ENCODE measurements at regions not wholly inside any gene's neighbourhood (a gene's known extent, or its start where the extent isn't known, plus 50 kb on each side); places are given as distances from the start of the nearest gene placed in this dataset.

DNA sequence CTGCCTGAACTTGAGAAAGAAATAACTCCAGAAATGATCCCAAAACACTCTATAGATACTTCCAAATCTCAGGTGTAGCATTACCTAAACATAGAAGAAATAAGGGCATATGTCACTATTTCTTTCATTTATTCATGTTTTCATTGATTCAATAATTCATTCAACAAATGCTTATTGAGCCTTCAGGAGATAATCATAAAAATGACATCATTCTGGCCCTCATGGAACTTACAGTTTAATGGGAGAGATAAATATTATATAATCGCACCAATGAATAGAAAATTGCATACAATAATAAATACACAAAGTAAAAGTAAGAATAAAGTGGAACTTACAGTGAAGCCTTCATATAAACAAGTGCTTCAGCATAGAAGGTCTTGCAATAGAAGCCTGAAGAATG lies 58.1 kb upstream of the NR2F2 start:
- TF ChIP-seq, protein P1, sequence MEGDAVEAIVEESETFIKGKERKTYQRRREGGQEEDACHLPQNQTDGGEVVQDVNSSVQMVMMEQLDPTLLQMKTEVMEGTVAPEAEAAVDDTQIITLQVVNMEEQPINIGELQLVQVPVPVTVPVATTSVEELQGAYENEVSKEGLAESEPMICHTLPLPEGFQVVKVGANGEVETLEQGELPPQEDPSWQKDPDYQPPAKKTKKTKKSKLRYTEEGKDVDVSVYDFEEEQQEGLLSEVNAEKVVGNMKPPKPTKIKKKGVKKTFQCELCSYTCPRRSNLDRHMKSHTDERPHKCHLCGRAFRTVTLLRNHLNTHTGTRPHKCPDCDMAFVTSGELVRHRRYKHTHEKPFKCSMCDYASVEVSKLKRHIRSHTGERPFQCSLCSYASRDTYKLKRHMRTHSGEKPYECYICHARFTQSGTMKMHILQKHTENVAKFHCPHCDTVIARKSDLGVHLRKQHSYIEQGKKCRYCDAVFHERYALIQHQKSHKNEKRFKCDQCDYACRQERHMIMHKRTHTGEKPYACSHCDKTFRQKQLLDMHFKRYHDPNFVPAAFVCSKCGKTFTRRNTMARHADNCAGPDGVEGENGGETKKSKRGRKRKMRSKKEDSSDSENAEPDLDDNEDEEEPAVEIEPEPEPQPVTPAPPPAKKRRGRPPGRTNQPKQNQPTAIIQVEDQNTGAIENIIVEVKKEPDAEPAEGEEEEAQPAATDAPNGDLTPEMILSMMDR (IDR thresholded peaks at IDR 0.05; ENCODE audit: low read depth, low read length, poor library complexity, severe bottlenecking), result no peak
- TF ChIP-seq EZH2phosphoT487 (IDR thresholded peaks at IDR 0.05; ENCODE audit: borderline replicate concordance, low read length), result no peak

All from DOHH2 (cell line).